ENCODE measurements at regions not wholly inside any gene's neighbourhood (a gene's known extent, or its start where the extent isn't known, plus 50 kb on each side); places are given as distances from the start of the nearest gene placed in this dataset.

DNA sequence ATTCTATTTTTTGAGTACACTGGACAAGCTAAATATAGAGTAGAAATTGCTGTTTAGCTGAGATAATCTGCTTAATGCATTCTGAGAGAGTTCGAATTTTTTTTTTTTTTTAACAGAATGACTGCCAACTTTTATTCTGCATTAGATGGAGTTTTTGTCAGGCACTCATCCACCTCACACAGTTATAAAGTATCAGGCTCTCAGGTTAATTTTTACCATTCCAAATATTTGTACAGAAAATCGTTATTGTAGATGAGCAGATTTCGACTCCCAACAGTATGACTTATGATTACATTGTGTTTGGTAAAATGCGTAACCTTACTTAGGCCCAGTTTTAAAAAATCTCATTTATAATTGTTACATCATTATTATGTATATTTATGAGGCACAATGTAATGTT lies 1731.0 kb downstream of the GRIK2 start:
- no peaks in the 10 kb centered on the region for H3K79me1 ChIP-seq (ENCODE audit: low read depth, low read length)
- no peak overlapping the region for H2BK120ac ChIP-seq (replicated peaks; ENCODE audit: low read depth, low read length)
- no peak overlapping the region for H3K4me3 ChIP-seq (ENCODE audit: extremely low read depth in 1 of 4, insufficient read depth in 2 of 4, low read depth in 3 of 4, low read length in 4 of 4)
- DNase-seq (ENCODE audit: low read depth in 1 of 2, low spot score in 2 of 2): no peak
- H3K36me3 ChIP-seq (ENCODE audit: control insufficient read depth in 2 of 4, insufficient read depth in 4 of 4, low read length in 3 of 4): no peaks in the 10 kb centered on the region
- H3K18ac ChIP-seq (ENCODE audit: extremely low read depth, low read length): no peak overlapping the region
- no peak overlapping the region for H3K4ac ChIP-seq (replicated peaks; ENCODE audit: insufficient read length, low read depth, low read length)
- H2BK12ac ChIP-seq (ENCODE audit: low read depth, low read length): no peak overlapping the region
- no peak overlapping the region for H4K91ac ChIP-seq (replicated peaks; ENCODE audit: insufficient read length, low read length)
- 0 out of 4 replicates have a peak, but pooled peaks cover 0 to 2% of the 10 kb centered on the region in 2 experiments for H3K9me3 ChIP-seq (ENCODE audit: insufficient read depth in 2 of 2, low read depth in 1 of 2, low read length in 1 of 2)
- H3K23me2 ChIP-seq (ENCODE audit: low read depth, low read length): no peaks in the 10 kb centered on the region
- no peaks in the 10 kb centered on the region; a peak in 1 of 7 replicates for H3K4me1 ChIP-seq (replicated peaks in 1 of 4; ENCODE audit: control insufficient read depth in 3 of 4, insufficient read depth in 4 of 4, low read length in 3 of 4)
- H4K8ac ChIP-seq (ENCODE audit: extremely low read depth, insufficient read depth, low read length): no peak overlapping the region
- H2BK15ac ChIP-seq (ENCODE audit: low read length): no peak overlapping the region
- no peak overlapping the region for H4K5ac ChIP-seq (ENCODE audit: insufficient read length, low read depth, low read length)
- ChIA-PET POLR2A (ENCODE audit: partially characterized antibody) (no interaction called here), CTCF (ENCODE audit: partially characterized antibody) (interaction anchor here (0.6 to 3.7 kb wide), 7 partner anchors 11 to 292 kb away, joined by 3 to 23 read pairs (median 3); no protein-coding TSS in a partner anchor)
- no peaks in the 10 kb centered on the region for H4K20me1 ChIP-seq (replicated peaks in 1 of 2; ENCODE audit: control insufficient read depth in 1 of 2, insufficient read depth in 2 of 2, low read length in 2 of 2)
- TF ChIP-seq NANOG (IDR thresholded peaks at IDR 0.05; ENCODE audit: insufficient read depth, low read depth, low read length, poor library complexity, severe bottlenecking) (no peak), ASH2L (IDR thresholded peaks at IDR 0.05; ENCODE audit: low read length) (no peak), JUND (IDR thresholded peaks at IDR 0.05; ENCODE audit: low read length) (no peak)
- no peak overlapping the region for H3K23ac ChIP-seq (ENCODE audit: insufficient read length)
- no peaks in the 10 kb centered on the region for H3K79me2 ChIP-seq (ENCODE audit: control insufficient read depth in 1 of 2, insufficient read depth in 2 of 2, low read length in 2 of 2)
- H3K14ac ChIP-seq (ENCODE audit: insufficient read length): no peak overlapping the region
- no peak overlapping the region for H3K4me2 ChIP-seq (ENCODE audit: insufficient read depth in 1 of 2, low read depth in 2 of 2, low read length in 2 of 2)
- no peak overlapping the region for H3K9ac ChIP-seq (replicated peaks in 1 of 4; ENCODE audit: extremely low read depth in 1 of 4, low read depth in 3 of 4, low read length in 3 of 4)
- H3K56ac ChIP-seq (replicated peaks; ENCODE audit: insufficient read length, low read depth, low read length): no peak overlapping the region
- no peak overlapping the region for H3K27ac ChIP-seq (ENCODE audit: low read depth, low read length)
- H2AK5ac ChIP-seq (ENCODE audit: low read depth, low read length): no peak overlapping the region
- WGBS, 2 experiments (ENCODE audit: extremely low coverage in 1 of 2, insufficient coverage in 1 of 2, insufficient read length in 1 of 2, insufficient replicate concordance in 2 of 2, low coverage in 1 of 2, low lambda C conversion rate in 2 of 2, missing lambda C conversion rate in 1 of 2): 78% methylated on average over 4 of the region's 4 CpGs; no CpG with 5 or more reads in 1 of the 2 experiments
- H2BK20ac ChIP-seq (ENCODE audit: low read length): no peak overlapping the region
- H2AFZ ChIP-seq (ENCODE audit: low read length): no peak overlapping the region
- H2BK5ac ChIP-seq (ENCODE audit: low read depth, low read length): no peak overlapping the region
- no peak for FAIRE-seq
- H3K27me3 ChIP-seq (replicated peaks in 1 of 4; ENCODE audit: control insufficient read depth in 3 of 4, extremely low read depth in 1 of 4, insufficient read depth in 3 of 4, low read length in 3 of 4): no peaks in the 10 kb centered on the region

Data from H1 (cell line).